ENCODE measurements at regions not wholly inside any gene's neighbourhood (a gene's known extent, or its start where the extent isn't known, plus 50 kb on each side); places are given as distances from the start of the nearest gene placed in this dataset.

GRCh38 chr1:228940526-228940925 lies 205.2 kb downstream of the RHOU start:
- intact Hi-C loops (cut with DNase I; ENCODE audit: low total_unique reads) (no loop called here), in situ Hi-C loops (cut with MboI; ENCODE audit: low sequenced_read_pairs in 4 of 4) (no loop called here)
- Histone ChIP-seq H3K36me3 (no peaks in the 10 kb centered on the region), H3K4me3 (no peak overlapping the region), H3K4me1 (peaks cover 11 to 18% of the 10 kb centered on the region in 2 donors), H3K9me3 (no peaks in the 10 kb centered on the region), H3K27ac (no peak overlapping the region), H3K27me3 (no peaks in the 10 kb centered on the region)
- DNase-seq (no peak), ATAC-seq (no peak)
- no peak for TF ChIP-seq CTCF (IDR thresholded peaks at IDR 0.05 in 4 of 5, conservative IDR thresholded peaks at IDR 0.05 in 1 of 5)
- no peak for TF ChIP-seq POLR2A (IDR thresholded peaks at IDR 0.05)

GRCh38 chr1:228940926-228941325 lies 205.6 kb downstream of the RHOU start:
- intact Hi-C loops (cut with DNase I; ENCODE audit: low total_unique reads), result no loop called here
- DNase-seq (no peak), ATAC-seq (no peak)
- H3K27ac ChIP-seq, result no peak overlapping the region
- in situ Hi-C loops (cut with MboI; ENCODE audit: low sequenced_read_pairs in 4 of 4), result no loop called here
- peaks cover 11 to 18% of the 10 kb centered on the region in 2 donors for H3K4me1 ChIP-seq
- no peaks in the 10 kb centered on the region for H3K9me3 ChIP-seq
- no peaks in the 10 kb centered on the region for H3K36me3 ChIP-seq
- no peaks in the 10 kb centered on the region for H3K27me3 ChIP-seq
- TF ChIP-seq POLR2A (IDR thresholded peaks at IDR 0.05) (no peak), CTCF (IDR thresholded peaks at IDR 0.05 in 4 of 5, conservative IDR thresholded peaks at IDR 0.05 in 1 of 5) (no peak)
- no peak overlapping the region for H3K4me3 ChIP-seq

- TF ChIP-seq POLR2A (IDR thresholded peaks at IDR 0.05) (no peak), CTCF (IDR thresholded peaks at IDR 0.05 in 4 of 5, conservative IDR thresholded peaks at IDR 0.05 in 1 of 5) (no peak)
- Histone ChIP-seq H3K27me3 (no peaks in the 10 kb centered on the region), H3K36me3 (no peaks in the 10 kb centered on the region), H3K27ac (no peak overlapping the region), H3K9me3 (no peaks in the 10 kb centered on the region), H3K4me1 (peaks cover 11 to 18% of the 10 kb centered on the region in 2 donors), H3K4me3 (no peak overlapping the region)
- in situ Hi-C loops (cut with MboI; ENCODE audit: low sequenced_read_pairs in 4 of 4) (no loop called here), intact Hi-C loops (cut with DNase I; ENCODE audit: low total_unique reads) (no loop called here)
- ATAC-seq (no peak), DNase-seq (no peak)
Observed at GRCh38 chr1:228941666-228942065, 206.4 kb downstream of the RHOU start.

GRCh38 chr1:228943436-228943835 lies 208.2 kb downstream of the RHOU start:
- no peak overlapping the region for H3K27ac ChIP-seq
- no peaks in the 10 kb centered on the region for H3K27me3 ChIP-seq
- in situ Hi-C loops (cut with MboI; ENCODE audit: low sequenced_read_pairs in 4 of 4), result no loop called here
- intact Hi-C loops (cut with DNase I; ENCODE audit: low total_unique reads), result no loop called here
- TF ChIP-seq CTCF (IDR thresholded peaks at IDR 0.05 in 4 of 5, conservative IDR thresholded peaks at IDR 0.05 in 1 of 5), result no peak
- TF ChIP-seq POLR2A (IDR thresholded peaks at IDR 0.05), result no peak
- H3K4me1 ChIP-seq, result peaks cover 0 to 7% of the 10 kb centered on the region in 2 donors
- H3K9me3 ChIP-seq, result no peaks in the 10 kb centered on the region
- no peaks in the 10 kb centered on the region for H3K36me3 ChIP-seq
- H3K4me3 ChIP-seq, result no peak overlapping the region
- ATAC-seq (no peak), DNase-seq (no peak)

- DNase-seq (no peak), ATAC-seq (no peak)
- H3K4me1 ChIP-seq, result no peaks in the 10 kb centered on the region
- no peaks in the 10 kb centered on the region for H3K36me3 ChIP-seq
- TF ChIP-seq POLR2A (IDR thresholded peaks at IDR 0.05), result no peak
- H3K9me3 ChIP-seq, result no peaks in the 10 kb centered on the region
- no peak overlapping the region for H3K27ac ChIP-seq
- H3K27me3 ChIP-seq, result no peaks in the 10 kb centered on the region
- H3K4me3 ChIP-seq, result no peak overlapping the region
- intact Hi-C loops (cut with DNase I; ENCODE audit: low total_unique reads) (no loop called here), in situ Hi-C loops (cut with MboI; ENCODE audit: low sequenced_read_pairs in 4 of 4) (no loop called here)
Observed at GRCh38 chr1:228944296-228944695, 209.0 kb downstream of the RHOU start.

Data from gastrocnemius medialis (tissue), 4 donors.